Astrocyte (in vitro differentiated cells and primary cell): ENCODE measurements at regions not wholly inside any gene's neighbourhood (a gene's known extent, or its start where the extent isn't known, plus 50 kb on each side); places are given as distances from the start of the nearest gene placed in this dataset.

ENCODE experiments used
- DNase-seq: peaks from one replicate; pipeline ENCODE4 v3.0.0-alpha.2; 2010; ENCODE audit warnings: low read depth
- FAIRE-seq: peaks from 2 replicates; lab custom pipeline; 2011; peaks lifted over from hg19 to GRCh38; lab: Jason Lieb, UNC
- H2AFZ ChIP-seq: 2 replicates; pipeline ENCODE4 v1.6.0; 2012; ENCODE audit warnings: low read depth, low read length, inconsistent platforms
- H3K27ac ChIP-seq: 2 replicates; pipeline ENCODE4 v1.5.1; 2011; ENCODE audit warnings: low read depth, low read length, inconsistent platforms
- H3K27me3 ChIP-seq: 2 replicates; pipeline ENCODE4 v1.6.0; 2011; ENCODE audit warnings: low read length, inconsistent platforms; ENCODE audit not compliant: insufficient read depth
- H3K36me3 ChIP-seq: 2 replicates; pipeline ENCODE4 v1.5.1; 2011; ENCODE audit warnings: low read length, inconsistent platforms; ENCODE audit not compliant: insufficient read depth
- H3K4me1 ChIP-seq: 2 replicates; pipeline ENCODE4 v1.5.1; 2011; ENCODE audit warnings: low read length, inconsistent platforms; ENCODE audit not compliant: insufficient read depth
- H3K4me2 ChIP-seq: 2 replicates; pipeline ENCODE4 v1.6.0; 2012; ENCODE audit warnings: low read length, inconsistent platforms
- H3K4me3 ChIP-seq: 2 replicates; pipeline ENCODE4 v1.5.1; 2011; ENCODE audit warnings: low read depth, mild to moderate bottlenecking, low read length, inconsistent platforms; ENCODE audit not compliant: insufficient read depth
- H3K79me2 ChIP-seq: 2 replicates; pipeline ENCODE4 v1.6.0; 2012; ENCODE audit warnings: mild to moderate bottlenecking, low read length, inconsistent platforms; ENCODE audit not compliant: insufficient read depth
- H3K9ac ChIP-seq: 2 replicates; pipeline ENCODE4 v1.6.0; 2012; ENCODE audit warnings: mild to moderate bottlenecking, low read length, inconsistent platforms
- H3K9me3 ChIP-seq: 2 replicates; pipeline ENCODE4 v1.5.1; 2012; ENCODE audit warnings: low read depth, mild to moderate bottlenecking, low read length, inconsistent platforms; ENCODE audit not compliant: insufficient read depth
- H4K20me1 ChIP-seq: 2 replicates; pipeline ENCODE4 v1.6.0; 2012; ENCODE audit warnings: low read length, inconsistent platforms; ENCODE audit not compliant: insufficient read depth
- H3K27ac Mint-ChIP-seq: one replicate; pipeline ENCODE4 v1.8.0; 2021; ENCODE audit warnings: mild to moderate bottlenecking, mixed read lengths; ENCODE audit not compliant: unreplicated experiment
- H3K27me3 Mint-ChIP-seq: one replicate; pipeline ENCODE4 v1.8.0; 2021; ENCODE audit warnings: low read depth, mixed read lengths; ENCODE audit not compliant: unreplicated experiment
- H3K36me3 Mint-ChIP-seq: one replicate; pipeline ENCODE4 v1.8.0; 2021; ENCODE audit warnings: low read depth, mixed read lengths; ENCODE audit not compliant: unreplicated experiment
- H3K4me1 Mint-ChIP-seq: one replicate; pipeline ENCODE4 v1.8.0; 2021; ENCODE audit warnings: low read depth, mixed read lengths; ENCODE audit not compliant: unreplicated experiment
- H3K4me3 Mint-ChIP-seq: one replicate; pipeline ENCODE4 v1.8.0; 2021; ENCODE audit warnings: mild to moderate bottlenecking, moderate library complexity, mixed read lengths; ENCODE audit not compliant: unreplicated experiment
- H3K9me3 Mint-ChIP-seq: one replicate; pipeline ENCODE4 v1.8.0; 2021; ENCODE audit warnings: mild to moderate bottlenecking, mixed read lengths; ENCODE audit not compliant: unreplicated experiment
- EZH2 ChIP-seq: IDR thresholded peaks from 2 replicates; pipeline ENCODE4 v1.6.1; 2012; ENCODE audit warnings: mild to moderate bottlenecking, low read length, inconsistent platforms; ENCODE audit not compliant: insufficient read depth
- TF ChIP-seq, protein P1 (sequence below): IDR thresholded peaks from 2 replicates; pipeline ENCODE4 v1.5.1; 2011; ENCODE audit warnings: low read depth, mild to moderate bottlenecking, inconsistent platforms, low read length, moderate library complexity; ENCODE audit not compliant: insufficient read depth

DNA sequence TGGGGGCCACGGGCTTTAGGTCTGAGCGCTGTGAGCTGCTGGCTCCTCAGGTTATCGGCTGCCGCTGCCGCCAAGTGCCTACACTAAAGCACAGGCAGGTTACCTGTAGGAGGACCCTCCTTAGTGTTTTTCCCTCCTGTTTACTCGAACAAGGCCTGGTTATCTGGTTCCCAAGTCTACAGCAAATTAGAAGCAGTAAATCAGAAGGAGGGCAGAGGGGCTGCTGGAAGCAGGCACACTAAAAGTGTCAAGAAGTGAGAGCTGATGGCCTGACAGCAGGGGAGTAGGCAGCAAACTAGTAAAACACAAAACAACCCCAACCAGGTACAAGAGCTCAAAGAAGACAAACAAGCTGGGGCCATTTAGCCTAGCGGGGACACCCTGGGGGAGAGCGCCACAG, 125.0 kb upstream of the PJA1 start:
- no peaks in the 10 kb centered on the region for H3K27me3 ChIP-seq
- H3K4me3 Mint-ChIP-seq, result no peak overlapping the region
- no peaks in the 10 kb centered on the region for H3K9me3 ChIP-seq
- H3K27me3 Mint-ChIP-seq, result peaks cover 10% of the 10 kb centered on the region
- no peak overlapping the region for H3K4me2 ChIP-seq
- no peak for DNase-seq
- no peaks in the 10 kb centered on the region for H4K20me1 ChIP-seq
- no peak overlapping the region for H3K27ac ChIP-seq
- H3K27ac Mint-ChIP-seq, result no peak overlapping the region
- H3K4me1 Mint-ChIP-seq, result no peaks in the 10 kb centered on the region
- H3K9me3 Mint-ChIP-seq, result no peaks in the 10 kb centered on the region
- H3K9ac ChIP-seq, result no peak overlapping the region
- H3K4me1 ChIP-seq, result no peaks in the 10 kb centered on the region
- TF ChIP-seq, protein P1, sequence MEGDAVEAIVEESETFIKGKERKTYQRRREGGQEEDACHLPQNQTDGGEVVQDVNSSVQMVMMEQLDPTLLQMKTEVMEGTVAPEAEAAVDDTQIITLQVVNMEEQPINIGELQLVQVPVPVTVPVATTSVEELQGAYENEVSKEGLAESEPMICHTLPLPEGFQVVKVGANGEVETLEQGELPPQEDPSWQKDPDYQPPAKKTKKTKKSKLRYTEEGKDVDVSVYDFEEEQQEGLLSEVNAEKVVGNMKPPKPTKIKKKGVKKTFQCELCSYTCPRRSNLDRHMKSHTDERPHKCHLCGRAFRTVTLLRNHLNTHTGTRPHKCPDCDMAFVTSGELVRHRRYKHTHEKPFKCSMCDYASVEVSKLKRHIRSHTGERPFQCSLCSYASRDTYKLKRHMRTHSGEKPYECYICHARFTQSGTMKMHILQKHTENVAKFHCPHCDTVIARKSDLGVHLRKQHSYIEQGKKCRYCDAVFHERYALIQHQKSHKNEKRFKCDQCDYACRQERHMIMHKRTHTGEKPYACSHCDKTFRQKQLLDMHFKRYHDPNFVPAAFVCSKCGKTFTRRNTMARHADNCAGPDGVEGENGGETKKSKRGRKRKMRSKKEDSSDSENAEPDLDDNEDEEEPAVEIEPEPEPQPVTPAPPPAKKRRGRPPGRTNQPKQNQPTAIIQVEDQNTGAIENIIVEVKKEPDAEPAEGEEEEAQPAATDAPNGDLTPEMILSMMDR, result no peak
- TF ChIP-seq EZH2, result no peak
- H3K36me3 Mint-ChIP-seq, result no peaks in the 10 kb centered on the region
- no peaks in the 10 kb centered on the region for H3K36me3 ChIP-seq
- no peaks in the 10 kb centered on the region for H3K79me2 ChIP-seq
- no peak overlapping the region for H3K4me3 ChIP-seq
- FAIRE-seq, result no peak
- H2AFZ ChIP-seq, result no peak overlapping the region

DNA sequence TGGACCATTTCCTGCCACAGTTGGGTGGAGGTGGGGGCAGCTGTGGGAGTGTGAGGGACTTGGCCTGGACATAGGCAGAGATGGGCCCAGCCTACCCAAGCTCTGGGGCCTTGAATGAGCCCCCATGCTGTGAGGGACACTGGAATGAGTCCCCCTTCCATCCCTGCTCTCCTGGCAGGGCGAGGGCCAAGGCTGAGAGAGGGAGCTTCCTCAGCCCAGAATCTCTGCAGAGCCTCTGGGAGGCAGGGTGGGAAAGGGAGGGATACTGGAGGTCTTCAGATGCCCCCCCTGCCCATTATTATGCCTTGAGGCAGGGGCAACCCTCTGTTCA, 124.5 kb upstream of the PJA1 start:
- DNase-seq (no peak), FAIRE-seq (no peak)
- Histone ChIP-seq H3K9me3 (no peaks in the 10 kb centered on the region), H3K4me2 (no peak overlapping the region), H3K4me1 (no peaks in the 10 kb centered on the region), H4K20me1 (no peaks in the 10 kb centered on the region), H3K79me2 (no peaks in the 10 kb centered on the region), H3K27ac (no peak overlapping the region), H2AFZ (no peak overlapping the region), H3K4me3 (no peak overlapping the region), H3K27me3 (no peaks in the 10 kb centered on the region), H3K9ac (no peak overlapping the region), H3K36me3 (no peaks in the 10 kb centered on the region)
- H3K9me3 Mint-ChIP-seq, result no peaks in the 10 kb centered on the region
- no peak overlapping the region for H3K27ac Mint-ChIP-seq
- no peaks in the 10 kb centered on the region for H3K4me1 Mint-ChIP-seq
- H3K36me3 Mint-ChIP-seq, result no peaks in the 10 kb centered on the region
- peaks cover 5% of the 10 kb centered on the region for H3K27me3 Mint-ChIP-seq
- TF ChIP-seq EZH2, result no peak
- H3K4me3 Mint-ChIP-seq, result no peak overlapping the region

DNA sequence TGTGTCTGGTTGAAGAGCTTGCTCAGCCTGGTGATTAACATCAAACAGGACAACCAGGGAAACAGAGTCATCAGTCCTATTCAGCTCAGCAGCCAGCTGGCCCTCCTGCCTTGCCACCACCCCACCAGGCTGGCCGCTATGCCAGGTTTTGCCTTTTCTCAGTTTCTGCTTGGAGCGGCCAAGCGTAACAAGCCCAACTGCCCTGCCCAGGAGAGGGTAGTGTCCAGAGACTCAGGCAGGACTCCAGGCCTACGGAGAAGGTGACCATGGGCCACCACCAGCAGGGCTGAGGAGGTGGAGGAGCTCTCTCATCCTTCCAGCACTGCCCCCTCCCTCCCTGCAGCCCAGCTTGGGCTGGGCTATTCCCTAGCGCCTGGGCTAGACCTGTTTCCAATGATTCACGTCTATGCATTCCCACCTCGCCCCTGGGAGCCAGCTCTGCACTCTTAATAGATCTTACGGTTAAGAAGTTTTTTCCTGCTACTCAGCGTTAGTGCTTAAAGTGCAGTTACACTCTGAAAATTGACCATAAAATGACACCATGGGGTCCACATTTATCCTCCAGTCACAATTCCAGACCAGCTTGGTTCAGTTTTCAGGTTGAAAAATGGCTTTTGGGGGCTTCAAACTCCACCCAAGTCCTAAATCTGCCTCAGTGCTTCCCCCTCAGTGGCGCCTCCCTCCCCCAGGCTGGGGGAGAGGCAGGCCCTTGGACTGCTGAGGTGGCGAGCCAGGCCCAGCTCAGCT, 124.0 kb upstream of the PJA1 start:
- DNase-seq (no peak), FAIRE-seq (peak; percentile 34)
- H3K9me3 ChIP-seq, result no peaks in the 10 kb centered on the region
- Mint-ChIP-seq H3K27ac (no peak overlapping the region), H3K4me3 (no peak overlapping the region), H3K4me1 (no peaks in the 10 kb centered on the region), H3K9me3 (no peaks in the 10 kb centered on the region), H3K27me3 (peaks cover 8% of the 10 kb centered on the region), H3K36me3 (no peaks in the 10 kb centered on the region)
- no peak overlapping the region for H2AFZ ChIP-seq
- no peaks in the 10 kb centered on the region for H3K4me1 ChIP-seq
- no peak overlapping the region for H3K9ac ChIP-seq
- no peaks in the 10 kb centered on the region for H3K79me2 ChIP-seq
- H3K36me3 ChIP-seq, result no peaks in the 10 kb centered on the region
- no peaks in the 10 kb centered on the region for H3K27me3 ChIP-seq
- H4K20me1 ChIP-seq, result no peaks in the 10 kb centered on the region
- no peak overlapping the region for H3K27ac ChIP-seq
- no peak for TF ChIP-seq EZH2
- TF ChIP-seq, protein P1, result no peak
- H3K4me2 ChIP-seq, result no peak overlapping the region
- no peak overlapping the region for H3K4me3 ChIP-seq
